ENCODE measurements at regions not wholly inside any gene's neighbourhood (a gene's known extent, or its start where the extent isn't known, plus 50 kb on each side); places are given as distances from the start of the nearest gene placed in this dataset.

GRCh38 chr15:66981771-66982170 lies 83.6 kb upstream of the SMAD3 start:
- no peak for DNase-seq (ENCODE audit: low read depth)
- no peak for TF ChIP-seq CTCF (IDR thresholded peaks at IDR 0.05; ENCODE audit: insufficient read depth, low read depth, low read length)
- H3K4me3 ChIP-seq (ENCODE audit: low read depth, low read length), result no peak overlapping the region

GRCh38 chr15:66982250-66982649 lies 83.2 kb upstream of the SMAD3 start:
- no peak for TF ChIP-seq CTCF (IDR thresholded peaks at IDR 0.05; ENCODE audit: insufficient read depth, low read depth, low read length)
- H3K4me3 ChIP-seq (ENCODE audit: low read depth, low read length), result no peak overlapping the region
- DNase-seq (ENCODE audit: low read depth), result no peak

GRCh38 chr15:66982816-66983215 lies 82.6 kb upstream of the SMAD3 start:
- no peak for TF ChIP-seq CTCF (IDR thresholded peaks at IDR 0.05; ENCODE audit: insufficient read depth, low read depth, low read length)
- no peak for DNase-seq (ENCODE audit: low read depth)
- H3K4me3 ChIP-seq (ENCODE audit: low read depth, low read length), result no peak overlapping the region

GRCh38 chr15:66985653-66986052 lies 79.7 kb upstream of the SMAD3 start:
- no peak overlapping the region for H3K4me3 ChIP-seq (ENCODE audit: low read depth, low read length)
- TF ChIP-seq CTCF (IDR thresholded peaks at IDR 0.05; ENCODE audit: insufficient read depth, low read depth, low read length), result no peak
- no peak for DNase-seq (ENCODE audit: low read depth)

- no peak for DNase-seq (ENCODE audit: low read depth)
Measured at GRCh38 chr15:66986951-66987350, 78.5 kb upstream of the SMAD3 start.

GRCh38 chr15:66993090-66993489 lies 72.3 kb upstream of the SMAD3 start:
- no peak for DNase-seq (ENCODE audit: low read depth)
- no peak overlapping the region for H3K4me3 ChIP-seq (ENCODE audit: low read depth, low read length)
- TF ChIP-seq CTCF (IDR thresholded peaks at IDR 0.05; ENCODE audit: insufficient read depth, low read depth, low read length), result no peak

More at GRCh38 chr15:66986951-66987350, 78.5 kb upstream of the SMAD3 start:
- no peak for TF ChIP-seq CTCF (IDR thresholded peaks at IDR 0.05; ENCODE audit: insufficient read depth, low read depth, low read length)
- H3K4me3 ChIP-seq (ENCODE audit: low read depth, low read length), result no peak overlapping the region

GRCh38 chr15:66993874-66994696 lies 71.3 kb upstream of the SMAD3 start:
- no peak for TF ChIP-seq CTCF (IDR thresholded peaks at IDR 0.05; ENCODE audit: insufficient read depth, low read depth, low read length)
- DNase-seq (ENCODE audit: low read depth), result no peak
- H3K4me3 ChIP-seq (ENCODE audit: low read depth, low read length), result no peak overlapping the region

All from fibroblast of villous mesenchyme (primary cell).